ENCODE measurements at regions not wholly inside any gene's neighbourhood (a gene's known extent, or its start where the extent isn't known, plus 50 kb on each side); places are given as distances from the start of the nearest gene placed in this dataset.

DNA sequence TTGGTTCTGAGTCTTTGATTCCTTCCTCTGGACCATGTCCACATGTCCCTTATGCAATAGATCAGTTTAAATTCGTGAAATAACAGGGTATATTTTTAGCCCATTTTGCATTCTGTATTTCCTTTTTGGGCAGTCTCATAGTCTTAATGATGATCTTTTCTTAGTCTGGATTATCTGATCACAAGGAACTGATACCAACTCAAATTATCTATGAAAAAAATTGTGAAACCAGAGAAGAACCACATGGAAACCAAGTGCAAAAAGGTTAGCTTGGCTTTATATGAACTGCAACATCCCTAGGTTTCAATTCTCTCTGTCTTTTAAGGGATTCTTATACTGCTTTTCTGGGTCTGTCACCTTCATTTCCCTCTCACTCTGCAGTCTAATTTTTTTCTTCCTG is 608.6 kb upstream of the AADAT start:
- Mint-ChIP-seq H3K4me3 (no peak overlapping the region), H3K36me3 (ENCODE audit: low read depth) (no peaks in the 10 kb centered on the region), H3K4me1 (no peaks in the 10 kb centered on the region), H3K9me3 (no peaks in the 10 kb centered on the region), H3K27ac (no peak overlapping the region), H3K27me3 (ENCODE audit: insufficient read depth, low read depth, poor library complexity) (peaks cover 8% of the 10 kb centered on the region)
- DNase-seq (ENCODE audit: low spot score) (no peak), ATAC-seq (no peak)
- no peak overlapping the region for H3K27ac ChIP-seq (ENCODE audit: low read depth)
- no peaks in the 10 kb centered on the region for H3F3A ChIP-seq (replicated peaks; ENCODE audit: low read depth)
- H3K4me1 ChIP-seq (ENCODE audit: insufficient read depth), result no peaks in the 10 kb centered on the region
- 0 out of 2 replicates have a peak, but pooled peaks cover 6% of the 10 kb centered on the region for H3K9me2 ChIP-seq (ENCODE audit: insufficient read depth)
- H3K79me2 ChIP-seq (replicated peaks; ENCODE audit: insufficient read depth), result no peaks in the 10 kb centered on the region
- TF ChIP-seq ZNF331 (CRISPR knock-in tag; IDR thresholded peaks at IDR 0.05; ENCODE audit: low read depth) (no peak), ZNF114 (CRISPR knock-in tag; IDR thresholded peaks at IDR 0.05) (no peak), EZH2phosphoT487 (IDR thresholded peaks at IDR 0.05; ENCODE audit: unreplicated experiment) (no peak), JUNB (IDR thresholded peaks at IDR 0.05; ENCODE audit: unreplicated experiment) (no peak), CREB1 (CRISPR knock-in tag; IDR thresholded peaks at IDR 0.05; ENCODE audit: low read depth) (no peak), NANOG (IDR thresholded peaks at IDR 0.05; ENCODE audit: borderline replicate concordance) (no peak)
- TF ChIP-seq, protein P1, sequence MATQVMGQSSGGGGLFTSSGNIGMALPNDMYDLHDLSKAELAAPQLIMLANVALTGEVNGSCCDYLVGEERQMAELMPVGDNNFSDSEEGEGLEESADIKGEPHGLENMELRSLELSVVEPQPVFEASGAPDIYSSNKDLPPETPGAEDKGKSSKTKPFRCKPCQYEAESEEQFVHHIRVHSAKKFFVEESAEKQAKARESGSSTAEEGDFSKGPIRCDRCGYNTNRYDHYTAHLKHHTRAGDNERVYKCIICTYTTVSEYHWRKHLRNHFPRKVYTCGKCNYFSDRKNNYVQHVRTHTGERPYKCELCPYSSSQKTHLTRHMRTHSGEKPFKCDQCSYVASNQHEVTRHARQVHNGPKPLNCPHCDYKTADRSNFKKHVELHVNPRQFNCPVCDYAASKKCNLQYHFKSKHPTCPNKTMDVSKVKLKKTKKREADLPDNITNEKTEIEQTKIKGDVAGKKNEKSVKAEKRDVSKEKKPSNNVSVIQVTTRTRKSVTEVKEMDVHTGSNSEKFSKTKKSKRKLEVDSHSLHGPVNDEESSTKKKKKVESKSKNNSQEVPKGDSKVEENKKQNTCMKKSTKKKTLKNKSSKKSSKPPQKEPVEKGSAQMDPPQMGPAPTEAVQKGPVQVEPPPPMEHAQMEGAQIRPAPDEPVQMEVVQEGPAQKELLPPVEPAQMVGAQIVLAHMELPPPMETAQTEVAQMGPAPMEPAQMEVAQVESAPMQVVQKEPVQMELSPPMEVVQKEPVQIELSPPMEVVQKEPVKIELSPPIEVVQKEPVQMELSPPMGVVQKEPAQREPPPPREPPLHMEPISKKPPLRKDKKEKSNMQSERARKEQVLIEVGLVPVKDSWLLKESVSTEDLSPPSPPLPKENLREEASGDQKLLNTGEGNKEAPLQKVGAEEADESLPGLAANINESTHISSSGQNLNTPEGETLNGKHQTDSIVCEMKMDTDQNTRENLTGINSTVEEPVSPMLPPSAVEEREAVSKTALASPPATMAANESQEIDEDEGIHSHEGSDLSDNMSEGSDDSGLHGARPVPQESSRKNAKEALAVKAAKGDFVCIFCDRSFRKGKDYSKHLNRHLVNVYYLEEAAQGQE (IDR thresholded peaks at IDR 0.05; ENCODE audit: unreplicated experiment), result no peak
- TF ChIP-seq, protein P2, sequence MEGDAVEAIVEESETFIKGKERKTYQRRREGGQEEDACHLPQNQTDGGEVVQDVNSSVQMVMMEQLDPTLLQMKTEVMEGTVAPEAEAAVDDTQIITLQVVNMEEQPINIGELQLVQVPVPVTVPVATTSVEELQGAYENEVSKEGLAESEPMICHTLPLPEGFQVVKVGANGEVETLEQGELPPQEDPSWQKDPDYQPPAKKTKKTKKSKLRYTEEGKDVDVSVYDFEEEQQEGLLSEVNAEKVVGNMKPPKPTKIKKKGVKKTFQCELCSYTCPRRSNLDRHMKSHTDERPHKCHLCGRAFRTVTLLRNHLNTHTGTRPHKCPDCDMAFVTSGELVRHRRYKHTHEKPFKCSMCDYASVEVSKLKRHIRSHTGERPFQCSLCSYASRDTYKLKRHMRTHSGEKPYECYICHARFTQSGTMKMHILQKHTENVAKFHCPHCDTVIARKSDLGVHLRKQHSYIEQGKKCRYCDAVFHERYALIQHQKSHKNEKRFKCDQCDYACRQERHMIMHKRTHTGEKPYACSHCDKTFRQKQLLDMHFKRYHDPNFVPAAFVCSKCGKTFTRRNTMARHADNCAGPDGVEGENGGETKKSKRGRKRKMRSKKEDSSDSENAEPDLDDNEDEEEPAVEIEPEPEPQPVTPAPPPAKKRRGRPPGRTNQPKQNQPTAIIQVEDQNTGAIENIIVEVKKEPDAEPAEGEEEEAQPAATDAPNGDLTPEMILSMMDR (conservative IDR thresholded peaks at IDR 0.05; ENCODE audit: low read depth in 2 of 2), result no peak
- TF ChIP-seq, protein P3, sequence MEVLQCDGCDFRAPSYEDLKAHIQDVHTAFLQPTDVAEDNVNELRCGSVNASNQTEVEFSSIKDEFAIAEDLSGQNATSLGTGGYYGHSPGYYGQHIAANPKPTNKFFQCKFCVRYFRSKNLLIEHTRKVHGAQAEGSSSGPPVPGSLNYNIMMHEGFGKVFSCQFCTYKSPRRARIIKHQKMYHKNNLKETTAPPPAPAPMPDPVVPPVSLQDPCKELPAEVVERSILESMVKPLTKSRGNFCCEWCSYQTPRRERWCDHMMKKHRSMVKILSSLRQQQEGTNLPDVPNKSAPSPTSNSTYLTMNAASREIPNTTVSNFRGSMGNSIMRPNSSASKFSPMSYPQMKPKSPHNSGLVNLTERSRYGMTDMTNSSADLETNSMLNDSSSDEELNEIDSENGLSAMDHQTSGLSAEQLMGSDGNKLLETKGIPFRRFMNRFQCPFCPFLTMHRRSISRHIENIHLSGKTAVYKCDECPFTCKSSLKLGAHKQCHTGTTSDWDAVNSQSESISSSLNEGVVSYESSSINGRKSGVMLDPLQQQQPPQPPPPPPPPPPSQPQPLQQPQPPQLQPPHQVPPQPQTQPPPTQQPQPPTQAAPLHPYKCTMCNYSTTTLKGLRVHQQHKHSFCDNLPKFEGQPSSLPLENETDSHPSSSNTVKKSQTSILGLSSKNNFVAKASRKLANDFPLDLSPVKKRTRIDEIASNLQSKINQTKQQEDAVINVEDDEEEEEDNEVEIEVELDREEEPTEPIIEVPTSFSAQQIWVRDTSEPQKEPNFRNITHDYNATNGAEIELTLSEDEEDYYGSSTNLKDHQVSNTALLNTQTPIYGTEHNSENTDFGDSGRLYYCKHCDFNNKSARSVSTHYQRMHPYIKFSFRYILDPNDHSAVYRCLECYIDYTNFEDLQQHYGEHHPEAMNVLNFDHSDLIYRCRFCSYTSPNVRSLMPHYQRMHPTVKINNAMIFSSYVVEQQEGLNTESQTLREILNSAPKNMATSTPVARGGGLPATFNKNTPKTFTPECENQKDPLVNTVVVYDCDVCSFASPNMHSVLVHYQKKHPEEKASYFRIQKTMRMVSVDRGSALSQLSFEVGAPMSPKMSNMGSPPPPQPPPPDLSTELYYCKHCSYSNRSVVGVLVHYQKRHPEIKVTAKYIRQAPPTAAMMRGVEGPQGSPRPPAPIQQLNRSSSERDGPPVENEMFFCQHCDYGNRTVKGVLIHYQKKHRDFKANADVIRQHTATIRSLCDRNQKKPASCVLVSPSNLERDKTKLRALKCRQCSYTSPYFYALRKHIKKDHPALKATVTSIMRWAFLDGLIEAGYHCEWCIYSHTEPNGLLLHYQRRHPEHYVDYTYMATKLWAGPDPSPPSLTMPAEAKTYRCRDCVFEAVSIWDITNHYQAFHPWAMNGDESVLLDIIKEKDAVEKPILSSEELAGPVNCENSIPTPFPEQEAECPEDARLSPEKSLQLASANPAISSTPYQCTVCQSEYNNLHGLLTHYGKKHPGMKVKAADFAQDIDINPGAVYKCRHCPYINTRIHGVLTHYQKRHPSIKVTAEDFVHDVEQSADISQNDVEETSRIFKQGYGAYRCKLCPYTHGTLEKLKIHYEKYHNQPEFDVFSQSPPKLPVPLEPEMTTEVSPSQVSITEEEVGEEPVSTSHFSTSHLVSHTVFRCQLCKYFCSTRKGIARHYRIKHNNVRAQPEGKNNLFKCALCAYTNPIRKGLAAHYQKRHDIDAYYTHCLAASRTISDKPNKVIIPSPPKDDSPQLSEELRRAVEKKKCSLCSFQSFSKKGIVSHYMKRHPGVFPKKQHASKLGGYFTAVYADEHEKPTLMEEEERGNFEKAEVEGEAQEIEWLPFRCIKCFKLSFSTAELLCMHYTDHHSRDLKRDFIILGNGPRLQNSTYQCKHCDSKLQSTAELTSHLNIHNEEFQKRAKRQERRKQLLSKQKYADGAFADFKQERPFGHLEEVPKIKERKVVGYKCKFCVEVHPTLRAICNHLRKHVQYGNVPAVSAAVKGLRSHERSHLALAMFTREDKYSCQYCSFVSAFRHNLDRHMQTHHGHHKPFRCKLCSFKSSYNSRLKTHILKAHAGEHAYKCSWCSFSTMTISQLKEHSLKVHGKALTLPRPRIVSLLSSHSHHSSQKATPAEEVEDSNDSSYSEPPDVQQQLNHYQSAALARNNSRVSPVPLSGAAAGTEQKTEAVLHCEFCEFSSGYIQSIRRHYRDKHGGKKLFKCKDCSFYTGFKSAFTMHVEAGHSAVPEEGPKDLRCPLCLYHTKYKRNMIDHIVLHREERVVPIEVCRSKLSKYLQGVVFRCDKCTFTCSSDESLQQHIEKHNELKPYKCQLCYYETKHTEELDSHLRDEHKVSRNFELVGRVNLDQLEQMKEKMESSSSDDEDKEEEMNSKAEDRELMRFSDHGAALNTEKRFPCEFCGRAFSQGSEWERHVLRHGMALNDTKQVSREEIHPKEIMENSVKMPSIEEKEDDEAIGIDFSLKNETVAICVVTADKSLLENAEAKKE (CRISPR knock-in tag; IDR thresholded peaks at IDR 0.05), result no peak
- H4K20me1 ChIP-seq (replicated peaks; ENCODE audit: insufficient read depth), result no peaks in the 10 kb centered on the region
- no peaks in the 10 kb centered on the region for H3K27me3 ChIP-seq (ENCODE audit: insufficient read depth)
- no peak overlapping the region for H3K4me3 ChIP-seq
- H3K36me3 ChIP-seq (ENCODE audit: insufficient read depth), result no peaks in the 10 kb centered on the region
- no peak overlapping the region for H3K4me2 ChIP-seq
- no peak overlapping the region for H2AFZ ChIP-seq

Measured in GM23338 (cell line).